ENCODE measurements at regions not wholly inside any gene's neighbourhood (a gene's known extent, or its start where the extent isn't known, plus 50 kb on each side); places are given as distances from the start of the nearest gene placed in this dataset.

DNA sequence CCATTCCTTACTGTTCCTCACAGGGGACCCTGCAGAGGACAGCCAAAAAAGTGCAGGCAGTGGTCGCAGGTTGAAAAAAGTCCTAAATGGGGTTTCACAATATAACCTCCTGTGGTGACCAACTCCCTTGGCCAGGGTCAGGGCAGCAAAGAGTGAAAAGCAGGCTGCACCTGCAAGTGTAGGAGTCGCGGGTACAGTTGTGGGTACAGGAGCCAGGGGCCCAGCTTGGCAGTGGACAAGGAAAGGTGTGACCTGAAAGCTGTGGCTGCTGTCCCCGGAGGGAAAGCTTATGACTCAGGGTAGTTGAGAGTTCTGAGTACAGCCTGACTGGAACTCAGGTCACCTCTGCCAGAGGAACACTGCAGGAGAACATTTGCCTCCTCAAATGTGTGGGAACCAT is 1114.1 kb downstream of the ROBO2 start:
- Histone ChIP-seq H3K4me3 (no peak overlapping the region), H3K36me3 (no peaks in the 10 kb centered on the region), H3K9me3 (no peaks in the 10 kb centered on the region), H3K4me1 (no peaks in the 10 kb centered on the region), H3K27me3 (no peaks in the 10 kb centered on the region), H3K27ac (no peak overlapping the region)
- DNase-seq (no peak), ATAC-seq (no peak)
- TF ChIP-seq, protein P1, sequence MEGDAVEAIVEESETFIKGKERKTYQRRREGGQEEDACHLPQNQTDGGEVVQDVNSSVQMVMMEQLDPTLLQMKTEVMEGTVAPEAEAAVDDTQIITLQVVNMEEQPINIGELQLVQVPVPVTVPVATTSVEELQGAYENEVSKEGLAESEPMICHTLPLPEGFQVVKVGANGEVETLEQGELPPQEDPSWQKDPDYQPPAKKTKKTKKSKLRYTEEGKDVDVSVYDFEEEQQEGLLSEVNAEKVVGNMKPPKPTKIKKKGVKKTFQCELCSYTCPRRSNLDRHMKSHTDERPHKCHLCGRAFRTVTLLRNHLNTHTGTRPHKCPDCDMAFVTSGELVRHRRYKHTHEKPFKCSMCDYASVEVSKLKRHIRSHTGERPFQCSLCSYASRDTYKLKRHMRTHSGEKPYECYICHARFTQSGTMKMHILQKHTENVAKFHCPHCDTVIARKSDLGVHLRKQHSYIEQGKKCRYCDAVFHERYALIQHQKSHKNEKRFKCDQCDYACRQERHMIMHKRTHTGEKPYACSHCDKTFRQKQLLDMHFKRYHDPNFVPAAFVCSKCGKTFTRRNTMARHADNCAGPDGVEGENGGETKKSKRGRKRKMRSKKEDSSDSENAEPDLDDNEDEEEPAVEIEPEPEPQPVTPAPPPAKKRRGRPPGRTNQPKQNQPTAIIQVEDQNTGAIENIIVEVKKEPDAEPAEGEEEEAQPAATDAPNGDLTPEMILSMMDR (IDR thresholded peaks at IDR 0.05) = no peak
- intact Hi-C loops (cut with DNase I) = no loop called here

DNA sequence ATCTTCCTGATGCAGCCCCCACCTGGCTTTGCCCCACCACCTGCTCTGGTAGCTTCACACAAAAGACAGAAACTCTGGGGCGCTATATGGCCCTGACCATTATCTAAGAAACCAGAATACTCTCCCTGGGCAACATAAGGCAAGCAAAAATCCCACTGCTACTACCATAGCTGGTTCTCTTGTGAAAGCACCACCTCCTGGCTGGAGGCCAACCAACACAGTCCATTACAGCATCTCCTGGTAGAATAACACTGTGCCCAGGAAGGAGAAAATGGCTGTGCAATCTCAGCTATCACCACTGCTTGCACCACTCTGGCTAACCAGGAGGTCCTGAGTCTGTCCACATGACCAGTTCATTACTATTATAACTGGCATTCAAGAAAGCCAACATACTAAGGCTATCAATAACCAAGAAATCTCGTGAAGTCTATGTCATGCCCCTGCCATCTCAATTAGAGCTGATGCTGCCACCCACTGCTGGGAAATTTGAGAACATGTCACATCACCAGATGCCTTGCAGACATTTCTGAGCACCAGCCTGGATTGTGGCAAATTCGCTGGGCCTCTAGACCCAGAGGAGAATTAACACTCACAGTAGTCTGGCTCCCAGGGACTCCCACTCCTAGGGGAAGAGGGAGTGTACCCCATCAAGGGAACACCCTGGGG is 1114.8 kb downstream of the ROBO2 start:
- TF ChIP-seq, protein P1 (IDR thresholded peaks at IDR 0.05) = no peak
- intact Hi-C loops (cut with DNase I) = no loop called here
- H3K9me3 ChIP-seq = no peaks in the 10 kb centered on the region
- H3K4me3 ChIP-seq = no peak overlapping the region
- no peak overlapping the region for H3K27ac ChIP-seq
- DNase-seq (no peak), ATAC-seq (no peak)
- no peaks in the 10 kb centered on the region for H3K4me1 ChIP-seq
- H3K27me3 ChIP-seq = no peaks in the 10 kb centered on the region
- H3K36me3 ChIP-seq = no peaks in the 10 kb centered on the region

DNA sequence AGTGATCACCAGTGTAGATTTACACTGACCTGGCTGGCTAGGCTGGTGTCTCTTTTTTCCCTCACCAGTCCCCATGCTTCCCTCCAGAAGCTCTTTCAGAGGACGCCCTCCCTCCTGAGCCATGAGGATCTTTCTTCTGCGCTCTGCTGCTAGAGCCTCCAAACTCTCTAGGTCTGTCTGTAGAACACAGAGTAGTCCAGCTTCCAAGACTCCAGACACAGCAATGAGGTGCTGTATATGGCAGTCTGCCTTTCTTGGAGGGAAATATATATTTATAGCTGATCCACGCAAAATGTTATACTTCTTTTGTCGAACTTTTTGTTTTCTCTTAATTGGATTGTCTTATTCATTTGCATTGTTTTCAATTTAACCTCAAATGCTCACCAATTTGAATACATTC is 1121.8 kb downstream of the ROBO2 start:
- TF ChIP-seq, protein P1 (IDR thresholded peaks at IDR 0.05) = no peak
- intact Hi-C loops (cut with DNase I) = no loop called here
- Histone ChIP-seq H3K4me3 (no peak overlapping the region), H3K36me3 (no peaks in the 10 kb centered on the region), H3K27me3 (no peaks in the 10 kb centered on the region), H3K27ac (no peak overlapping the region), H3K4me1 (no peaks in the 10 kb centered on the region), H3K9me3 (no peaks in the 10 kb centered on the region)
- ATAC-seq = no peak
- DNase-seq = no peak

DNA sequence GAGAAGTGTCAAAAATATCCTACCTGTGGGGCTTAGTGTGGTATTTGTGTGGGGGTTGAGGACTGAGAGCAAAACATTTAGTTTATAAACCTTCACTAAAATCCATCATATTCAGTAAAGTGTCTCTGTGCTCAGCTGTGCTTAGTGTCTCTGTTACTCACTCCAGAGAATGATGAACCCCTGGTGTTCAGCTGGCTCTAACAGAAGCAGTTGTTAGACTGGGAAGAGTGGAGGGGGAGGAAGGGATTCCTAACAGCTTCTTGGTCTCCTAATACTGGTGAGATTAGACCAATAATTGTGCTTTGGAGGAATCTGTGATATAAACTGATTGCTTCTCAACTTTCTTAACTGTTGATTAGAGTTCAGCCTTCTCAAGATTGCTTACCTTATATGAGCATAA is 1123.5 kb downstream of the ROBO2 start:
- no peaks in the 10 kb centered on the region for H3K9me3 ChIP-seq
- intact Hi-C loops (cut with DNase I) = no loop called here
- TF ChIP-seq, protein P1 (IDR thresholded peaks at IDR 0.05) = no peak
- no peak for ATAC-seq
- no peak overlapping the region for H3K4me3 ChIP-seq
- H3K36me3 ChIP-seq = no peaks in the 10 kb centered on the region
- no peak overlapping the region for H3K27ac ChIP-seq
- H3K4me1 ChIP-seq = no peaks in the 10 kb centered on the region
- no peak for DNase-seq
- H3K27me3 ChIP-seq = no peaks in the 10 kb centered on the region

DNA sequence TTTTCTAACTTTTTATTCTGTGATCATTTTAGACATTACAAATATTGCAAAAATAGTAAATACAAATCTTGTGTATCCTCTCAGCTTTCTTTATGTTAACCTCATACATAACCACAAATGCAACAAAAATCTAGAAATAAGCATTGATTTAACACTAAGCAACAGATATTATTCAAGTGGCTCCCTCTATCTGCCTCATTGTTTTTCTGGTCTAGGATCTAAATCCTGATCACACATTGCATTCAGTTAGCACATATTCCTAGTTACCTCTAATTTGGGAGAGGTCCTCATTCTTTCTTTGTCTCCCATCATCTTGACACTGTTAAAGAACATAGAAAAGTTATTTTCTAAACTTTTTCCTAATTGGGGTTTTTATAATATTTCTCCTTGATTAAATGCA is 1126.0 kb downstream of the ROBO2 start:
- no peaks in the 10 kb centered on the region for H3K36me3 ChIP-seq
- H3K27me3 ChIP-seq = no peaks in the 10 kb centered on the region
- H3K4me3 ChIP-seq = no peak overlapping the region
- no peak for ATAC-seq
- DNase-seq = no peak
- H3K27ac ChIP-seq = no peak overlapping the region
- no peaks in the 10 kb centered on the region for H3K4me1 ChIP-seq
- intact Hi-C loops (cut with DNase I) = no loop called here
- TF ChIP-seq, protein P1 (IDR thresholded peaks at IDR 0.05) = no peak
- H3K9me3 ChIP-seq = no peaks in the 10 kb centered on the region

DNA sequence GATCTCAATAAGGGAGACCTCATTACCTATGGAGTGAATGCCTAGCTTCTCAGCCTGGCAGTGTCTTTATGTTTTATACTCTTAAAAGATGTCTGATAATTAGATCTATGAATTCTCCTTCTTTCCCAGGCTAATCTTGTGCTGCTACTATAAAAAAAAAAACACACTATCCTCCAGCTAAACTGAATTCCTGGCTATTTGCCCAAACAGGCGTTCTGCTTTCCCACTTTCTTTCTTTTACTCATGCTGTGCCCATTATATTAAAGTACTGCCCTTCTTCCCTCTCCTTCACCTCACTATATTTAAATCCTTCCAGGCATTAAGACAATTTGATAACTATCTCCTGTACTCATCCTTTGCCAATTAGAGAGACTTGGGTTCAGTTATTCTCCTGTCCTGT is 1134.9 kb downstream of the ROBO2 start:
- Histone ChIP-seq H3K27me3 (no peaks in the 10 kb centered on the region), H3K36me3 (no peaks in the 10 kb centered on the region), H3K4me3 (no peak overlapping the region), H3K27ac (no peak overlapping the region), H3K9me3 (no peaks in the 10 kb centered on the region), H3K4me1 (no peaks in the 10 kb centered on the region)
- intact Hi-C loops (cut with DNase I) = no loop called here
- TF ChIP-seq, protein P1 (IDR thresholded peaks at IDR 0.05) = no peak
- no peak for ATAC-seq
- DNase-seq = no peak

Data from upper lobe of right lung (tissue), 1 donor.